Ovary (tissue), 7 donors: ENCODE measurements at regions not wholly inside any gene's neighbourhood (a gene's known extent, or its start where the extent isn't known, plus 50 kb on each side); places are given as distances from the start of the nearest gene placed in this dataset.

ENCODE experiments used
- DNase-seq, 5 donors: peaks; one replicate each; pipeline ENCODE4 v3.0.0-alpha.2; 2019 to 2020
- H3K27ac ChIP-seq, 2 donors: fragments of 200-600 bp; one replicate each; pipeline versions ENCODE4 v1.5.1 to v1.8.0; 2019 to 2022
- H3K27me3 ChIP-seq: fragments of 200-600 bp; one replicate; pipeline ENCODE4 v1.8.0; 2022
- H3K36me3 ChIP-seq: fragments of 200-600 bp; sonication (generic); one replicate; pipeline ENCODE4 v1.5.1; 2019
- H3K4me1 ChIP-seq: one replicate; pipeline ENCODE4 v1.8.1; 2013; ENCODE audit warnings: mild to moderate bottlenecking, moderate library complexity; ENCODE audit not compliant: insufficient read depth
- H3K4me3 ChIP-seq: fragments of 200-600 bp; sonication (generic); one replicate; pipeline ENCODE4 v1.5.1; 2017
- H3K9me3 ChIP-seq, 2 donors: fragments of 200-600 bp in 1 of 2; sonication (generic) in 1 of 2; one replicate each; pipeline versions ENCODE4 v1.5.1 to v1.8.1; 2013 to 2019; ENCODE audit warnings: mild to moderate bottlenecking in 1 of 2, moderate library complexity in 1 of 2
- CTCF ChIP-seq, 3 donors: fragments of 450-650 bp in 2 of 3; fragments of 200-600 bp in 1 of 3; IDR thresholded peaks; one replicate each; pipeline versions ENCODE4 v1.5.1 to v1.8.0; 2016 to 2022; ENCODE audit warnings: antibody characterized with exemption in 3 of 3, mild to moderate bottlenecking in 1 of 3
- EP300 ChIP-seq: sonication (generic); formaldehyde crosslinking; IDR thresholded peaks from one replicate; pipeline ENCODE4 v1.6.1; 2017; ENCODE audit warnings: antibody characterized with exemption
- POLR2A ChIP-seq: fragments of 450-650 bp; IDR thresholded peaks from one replicate; pipeline ENCODE4 v1.6.1; 2017; ENCODE audit warnings: antibody characterized with exemption, mild to moderate bottlenecking, moderate library complexity
- WGBS, 3 donors: extraction: QIAGEN DNeasy Blood & Tissue Kit in 1 of 3; methylation state at CpG; one replicate each; pipeline versions ENCODE4 v1.1.5 to v1.1.7; 2013 to 2017; 5-methylcytosine and 5-hydroxymethylcytosine counted together
- intact Hi-C, 4 donors: fragments of 100-400 bp; cut with DNase I; formaldehyde crosslinking; loops; one replicate each; pipeline versions ENCODE4 v1.11.0 to v1.15.1; 2022 to 2023
- donor health status: DM: no; HTN: no; CAD: no; lungs with moderate emphysema.
- donor health status: DM: no; HTN: no; CAD: no.
- donor health status: Bipolar disorder and iron deficiency.
- donor health status: DM: no; HTN: no; CAD: no.
- donor health status: DM: yes; HTN: yes; CAD: no.

GRCh38 chr6:135631821-135632220 is 134.3 kb upstream of the AHI1 start:
- TF ChIP-seq EP300 (no peak), CTCF (IDR thresholded peaks at IDR 0.05) (no peak), POLR2A (no peak)
- no peak for DNase-seq
- Histone ChIP-seq H3K27me3 (no peaks in the 10 kb centered on the region), H3K4me1 (no peaks in the 10 kb centered on the region), H3K27ac (no peak overlapping the region), H3K9me3 (no peaks in the 10 kb centered on the region), H3K36me3 (no peaks in the 10 kb centered on the region), H3K4me3 (no peak overlapping the region)
- intact Hi-C loops: no loop called here
- WGBS, 3 donors: 14 to 43% (median 22%) methylated on average over 2 of the region's 2 CpGs

GRCh38 chr6:135633573-135633972 is 136.0 kb upstream of the AHI1 start:
- 35 to 48% (median 45%) methylated on average over 2 of the region's 2 CpGs for WGBS, 3 donors
- H3K27me3 ChIP-seq: no peaks in the 10 kb centered on the region

GRCh38 chr6:135637701-135638100 is 140.2 kb upstream of the AHI1 start:
- no peak overlapping the region for H3K4me3 ChIP-seq
- H3K36me3 ChIP-seq: no peaks in the 10 kb centered on the region
- peaks cover 2% of the 10 kb centered on the region for H3K4me1 ChIP-seq
- H3K27ac ChIP-seq: no peak overlapping the region
- no peaks in the 10 kb centered on the region for H3K27me3 ChIP-seq
- no peak for TF ChIP-seq CTCF (IDR thresholded peaks at IDR 0.05)
- DNase-seq: no peak
- intact Hi-C loops: no loop called here
- no peaks in the 10 kb centered on the region for H3K9me3 ChIP-seq

More at GRCh38 chr6:135633573-135633972, 136.0 kb upstream of the AHI1 start:
- Histone ChIP-seq H3K4me3 (no peak overlapping the region), H3K36me3 (no peaks in the 10 kb centered on the region), H3K27ac (no peak overlapping the region), H3K4me1 (no peaks in the 10 kb centered on the region), H3K9me3 (no peaks in the 10 kb centered on the region)
- intact Hi-C loops: no loop called here
- TF ChIP-seq EP300 (no peak), POLR2A (no peak), CTCF (IDR thresholded peaks at IDR 0.05) (no peak)
- DNase-seq: no peak

GRCh38 chr6:135638108-135638507 is 140.6 kb upstream of the AHI1 start:
- TF ChIP-seq EP300 (no peak), CTCF (IDR thresholded peaks at IDR 0.05) (no peak), POLR2A (no peak)
- H3K27me3 ChIP-seq: no peaks in the 10 kb centered on the region
- no peak overlapping the region for H3K27ac ChIP-seq
- no peaks in the 10 kb centered on the region for H3K36me3 ChIP-seq
- intact Hi-C loops: no loop called here
- no peak overlapping the region for H3K4me3 ChIP-seq
- no peaks in the 10 kb centered on the region for H3K9me3 ChIP-seq
- peaks cover 2% of the 10 kb centered on the region for H3K4me1 ChIP-seq
- WGBS, 3 donors: 91 to 97% (median 95%) methylated on average over 2 of the region's 2 CpGs
- no peak for DNase-seq

GRCh38 chr6:135640048-135640447 is 142.5 kb upstream of the AHI1 start:
- TF ChIP-seq EP300 (no peak), POLR2A (no peak), CTCF (IDR thresholded peaks at IDR 0.05) (no peak)
- Histone ChIP-seq H3K36me3 (no peaks in the 10 kb centered on the region), H3K27me3 (no peaks in the 10 kb centered on the region), H3K9me3 (no peaks in the 10 kb centered on the region), H3K4me1 (peaks cover 2% of the 10 kb centered on the region), H3K27ac (no peak overlapping the region), H3K4me3 (no peak overlapping the region)
- WGBS, 3 donors: 97 to 100% (median 98%) methylated on average over 2 of the region's 2 CpGs
- intact Hi-C loops: no loop called here
- no peak for DNase-seq
